GM18868 (cell line): ENCODE measurements at regions not wholly inside any gene's neighbourhood (a gene's known extent, or its start where the extent isn't known, plus 50 kb on each side); places are given as distances from the start of the nearest gene placed in this dataset.
"Not testable (repeated sequence)": the region's sequence is repeated elsewhere in the genome, so short reads cannot be mapped to it uniquely, and the experiment has no call there.

Source experiments
- ATAC-seq: cut with Tn5 transposase; IDR thresholded peaks from one replicate; pipeline ENCODE4 v1.9.1; 2021; ENCODE audit warnings: mild to moderate bottlenecking, moderate library complexity; ENCODE audit not compliant: unreplicated experiment

DNA sequence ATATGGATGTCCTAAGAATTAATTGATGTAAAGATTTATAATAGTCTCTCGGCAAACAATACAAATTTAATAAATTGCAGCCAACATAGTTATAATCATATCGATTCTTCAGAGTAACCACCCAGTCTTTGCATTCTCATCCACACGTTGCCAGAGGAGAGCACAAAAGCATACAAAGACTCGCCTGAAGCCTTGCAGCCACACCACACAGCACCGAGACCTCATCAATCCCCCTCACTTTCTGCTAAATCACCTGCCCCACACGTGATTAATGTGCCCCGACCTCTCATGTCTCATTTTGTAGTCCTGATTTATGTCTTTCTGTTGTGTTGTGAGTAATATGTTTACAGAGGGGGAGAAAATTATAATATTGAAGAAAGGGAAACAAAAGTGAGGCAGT lies 510.4 kb downstream of the TRIML1 start:
- no peak for ATAC-seq

GRCh38 chr4:188650516-188650915 lies 511.3 kb downstream of the TRIML1 start:
- ATAC-seq = no peak

DNA sequence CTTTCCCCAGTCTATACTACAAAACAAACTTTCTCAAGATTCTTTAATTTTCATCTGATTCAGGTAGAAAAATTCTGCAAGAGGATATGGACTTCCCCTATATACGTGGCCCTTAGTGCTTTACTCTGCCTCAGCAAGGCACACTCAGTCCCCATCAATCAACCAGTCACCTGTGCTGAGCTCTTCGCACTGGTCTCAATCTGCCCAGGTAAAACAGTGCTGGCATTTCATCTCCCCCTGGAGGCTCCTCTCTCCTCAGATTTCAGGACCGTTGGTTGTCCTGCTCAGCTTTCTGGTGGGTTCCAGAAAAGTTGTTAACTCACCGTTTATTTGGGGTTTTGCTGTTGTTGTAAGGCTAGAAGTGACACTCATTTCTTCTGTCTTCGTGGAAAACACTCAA lies 518.1 kb downstream of the TRIML1 start:
- no peak for ATAC-seq

DNA sequence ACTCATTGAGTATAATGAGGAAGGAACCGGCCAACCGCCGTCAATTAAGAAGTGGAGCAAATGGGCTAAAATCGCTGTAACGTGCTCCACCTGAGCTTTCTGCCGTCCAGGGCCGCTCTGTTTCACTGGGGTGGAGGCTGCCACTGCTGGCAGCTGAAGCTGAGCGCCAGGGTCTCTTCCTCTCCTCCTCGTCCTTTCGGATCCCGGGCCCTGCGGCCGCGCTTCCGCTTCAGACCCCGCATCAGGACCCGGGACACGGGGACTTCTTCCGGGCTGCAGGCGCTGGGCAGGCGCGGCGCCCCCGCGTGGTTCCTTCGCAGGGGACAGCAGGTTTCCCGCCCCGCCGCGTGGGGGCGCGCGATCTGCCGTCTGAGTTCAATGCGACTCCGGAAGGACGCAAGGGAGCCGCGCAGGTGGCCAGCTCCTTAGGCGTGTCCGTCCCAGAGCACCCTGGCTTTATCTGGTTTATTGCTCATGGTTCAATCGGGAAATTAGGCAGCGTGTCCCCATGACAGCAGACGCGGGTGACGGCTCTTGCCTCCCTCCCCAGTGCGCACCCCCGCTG lies 519.8 kb downstream of the TRIML1 start:
- no peak for ATAC-seq

DNA sequence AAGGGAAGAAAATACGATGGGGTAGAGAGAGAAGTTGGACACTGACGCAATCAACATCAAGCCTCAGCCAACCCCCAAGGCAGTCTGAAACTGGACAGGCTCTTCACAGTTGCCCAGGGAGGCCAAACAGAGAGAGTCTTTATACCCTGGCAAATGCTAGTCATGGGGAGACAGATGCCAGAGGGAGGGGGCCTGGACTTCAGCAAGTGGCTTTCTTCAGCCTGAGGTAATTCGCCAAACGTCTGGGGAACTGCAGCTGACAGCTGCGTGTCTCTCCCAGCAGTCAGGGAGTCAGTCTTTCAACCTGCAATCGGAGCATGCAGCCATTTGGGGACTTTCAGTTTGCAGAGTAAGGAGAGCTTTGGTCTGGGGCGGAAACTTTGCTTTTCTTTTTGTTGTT lies 521.6 kb downstream of the TRIML1 start:
- ATAC-seq = no peak

GRCh38 chr4:188661502-188661901 lies 522.3 kb downstream of the TRIML1 start:
- no peak for ATAC-seq

GRCh38 chr4:188663369-188663768 lies 524.1 kb downstream of the TRIML1 start:
- ATAC-seq = no peak

- ATAC-seq = no peak
These were observed 526.5 kb downstream of the TRIML1 start for GRCh38 chr4:188665491-188666457.

GRCh38 chr4:188678691-188679090 lies 539.5 kb downstream of the TRIML1 start:
- not testable (repeated sequence) for ATAC-seq

GRCh38 chr4:188680004-188680666 lies 540.9 kb downstream of the TRIML1 start:
- no peak for ATAC-seq

- no peak for ATAC-seq
These were observed 541.4 kb downstream of the TRIML1 start for GRCh38 chr4:188680667-188681063.

DNA sequence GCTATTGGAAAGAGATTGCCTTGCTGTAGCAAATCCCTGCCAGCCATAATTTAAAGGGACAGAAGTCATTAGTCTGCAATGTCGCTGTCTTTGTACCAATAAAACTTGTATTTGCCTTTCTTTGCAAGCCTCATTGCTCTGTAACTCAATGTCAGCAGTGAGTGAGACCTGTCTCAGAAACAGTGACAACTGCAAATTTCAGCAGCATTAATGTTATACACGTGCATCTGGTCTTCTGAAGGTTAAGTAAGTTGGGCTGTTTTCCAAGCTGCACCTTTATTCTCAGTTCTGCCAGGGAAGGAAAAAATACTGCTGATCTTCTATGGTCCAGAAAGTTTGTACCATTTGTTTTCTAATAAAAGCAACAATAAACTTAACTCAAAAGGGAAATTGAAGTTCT lies 543.1 kb downstream of the TRIML1 start:
- ATAC-seq = no peak

DNA sequence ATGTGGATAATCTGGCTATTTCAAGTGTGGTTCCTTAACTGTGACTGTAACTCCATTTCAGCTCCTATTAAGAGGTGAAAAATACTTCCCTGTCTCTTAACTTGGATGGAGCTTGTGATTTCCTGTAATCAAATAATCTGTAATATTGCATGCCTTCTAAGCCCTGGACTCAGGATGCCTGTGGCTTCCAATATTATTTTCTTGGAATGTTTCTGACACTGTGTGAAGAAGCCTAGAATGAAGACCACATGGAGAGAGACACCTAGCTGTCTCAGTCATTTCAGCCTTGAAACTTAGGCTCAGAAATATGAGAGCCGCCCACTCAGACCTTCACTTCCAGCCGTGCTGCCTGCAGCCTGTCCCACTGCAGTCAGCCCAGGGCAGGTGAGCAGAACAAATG lies 544.3 kb downstream of the TRIML1 start:
- ATAC-seq = no peak

DNA sequence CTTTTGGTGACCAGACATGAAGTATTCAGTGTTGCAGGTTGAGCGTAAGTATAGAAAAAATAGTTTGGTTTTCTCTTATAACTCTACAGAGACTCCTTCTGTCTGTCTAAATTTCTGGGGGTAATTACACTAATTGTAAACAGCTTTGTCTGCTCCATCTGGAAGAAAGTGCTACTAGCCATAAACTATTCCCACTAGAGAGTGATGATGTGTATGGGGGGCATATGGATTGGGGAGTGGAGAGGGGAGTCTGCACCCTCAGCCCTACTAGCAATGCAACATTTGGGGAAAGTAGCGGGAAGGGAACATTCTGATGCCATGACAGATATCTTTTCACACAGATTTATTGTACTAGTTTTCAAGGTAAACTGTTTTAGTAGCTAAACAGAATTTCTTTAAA lies 549.7 kb downstream of the TRIML1 start:
- ATAC-seq = no peak

- ATAC-seq = no peak
These were observed 552.6 kb downstream of the TRIML1 start for GRCh38 chr4:188691811-188692210.

- ATAC-seq = no peak
These were observed 556.0 kb downstream of the TRIML1 start for GRCh38 chr4:188695261-188695660.

DNA sequence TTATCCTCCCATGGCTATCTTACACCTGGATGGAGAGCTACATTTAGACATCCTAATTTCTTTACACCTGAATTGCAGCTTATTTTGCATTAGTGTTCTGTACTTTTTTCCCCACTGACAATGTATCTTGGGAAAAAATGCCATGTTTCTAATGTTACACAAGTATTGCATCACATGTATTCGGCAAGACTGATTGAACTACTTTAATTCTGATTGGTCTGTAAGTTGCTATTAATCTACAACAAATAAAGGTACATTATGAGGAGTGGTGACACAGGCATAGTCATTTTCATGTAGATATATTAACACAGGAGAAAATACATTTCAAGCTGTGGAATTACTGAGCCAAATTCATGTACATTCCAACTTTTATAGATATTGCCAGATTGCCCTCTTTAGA lies 558.0 kb downstream of the TRIML1 start:
- no peak for ATAC-seq

GRCh38 chr4:188701952-188702351 lies 562.7 kb downstream of the TRIML1 start:
- no peak for ATAC-seq

DNA sequence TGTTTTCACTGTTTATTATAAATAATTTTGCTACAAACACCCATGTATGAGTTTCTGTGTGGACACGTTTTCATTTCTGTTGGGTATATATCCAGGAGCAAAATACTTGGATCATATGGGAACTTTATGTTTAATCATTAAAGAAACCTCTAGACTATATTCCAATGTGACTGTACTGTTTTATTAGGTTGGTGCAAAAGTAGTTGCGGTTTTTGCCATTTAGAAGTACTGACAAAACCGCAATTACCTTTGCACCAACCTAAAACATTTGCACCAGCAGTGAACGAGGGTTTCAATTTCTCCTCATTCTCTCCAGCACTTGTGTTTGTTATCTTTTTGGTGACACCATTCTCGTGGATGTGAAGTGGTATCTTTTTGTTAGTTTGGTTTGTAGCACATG lies 565.0 kb downstream of the TRIML1 start:
- ATAC-seq = no peak

GRCh38 chr4:188707036-188707435 lies 567.8 kb downstream of the TRIML1 start:
- ATAC-seq = no peak

DNA sequence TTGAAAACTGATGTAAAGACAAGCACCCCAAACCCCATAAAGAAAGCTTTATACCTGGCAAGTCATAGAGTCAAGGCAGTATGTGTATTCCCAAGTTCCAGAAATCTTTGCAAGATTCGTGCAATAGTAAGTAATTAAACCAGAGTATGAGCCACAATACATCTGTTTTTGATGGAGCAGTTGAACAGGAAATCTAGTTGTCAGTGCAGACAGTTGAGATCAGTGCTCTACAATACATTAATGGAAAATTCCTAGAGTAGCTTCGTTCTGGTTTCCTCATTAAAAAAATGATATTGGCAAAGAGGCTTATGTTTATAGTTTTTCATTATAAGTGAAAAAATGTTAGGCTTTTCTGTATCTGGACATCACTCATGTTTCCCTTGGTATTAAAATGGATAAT lies 575.3 kb downstream of the TRIML1 start:
- ATAC-seq = no peak

- ATAC-seq = no peak
These were observed 575.7 kb downstream of the TRIML1 start for GRCh38 chr4:188714907-188715306.
